CD14-positive monocyte (primary cell): ENCODE measurements at regions not wholly inside any gene's neighbourhood (a gene's known extent, or its start where the extent isn't known, plus 50 kb on each side); places are given as distances from the start of the nearest gene placed in this dataset.

Source experiments
- DNase-seq, 3 donors: peaks; one replicate each; pipeline ENCODE4 v3.0.0-alpha.2; 2011 to 2022
- H2AFZ ChIP-seq: 2 replicates; pipeline ENCODE4 v1.6.0; 2012; ENCODE audit warnings: mild to moderate bottlenecking, low read depth, low read length, inconsistent platforms; ENCODE audit not compliant: insufficient read depth, poor library complexity, severe bottlenecking
- H3K27ac ChIP-seq, 2 donors: 1 replicate in 1 of 2; 2 replicates in 1 of 2; pipeline ENCODE4 v1.5.1; 2012 to 2013; ENCODE audit warnings: low read length in 2 of 2, control low read depth in 1 of 2, inconsistent platforms in 1 of 2, low read depth in 1 of 2, mild to moderate bottlenecking in 1 of 2
- H3K27me3 ChIP-seq, 2 donors: one replicate each; pipeline versions ENCODE4 v1.6.0 to v1.6.1; 2011 to 2013; ENCODE audit warnings: low read length in 2 of 2; ENCODE audit not compliant: control insufficient read depth in 2 of 2, insufficient read depth in 2 of 2
- H3K36me3 ChIP-seq, 2 donors: replicated peaks in 1 of 2; 1 replicate in 1 of 2; 2 replicates in 1 of 2; pipeline versions ENCODE4 v1.5.1 to v1.6.1; 2012 to 2013; ENCODE audit warnings: low read length in 2 of 2, control low read depth in 1 of 2, inconsistent platforms in 1 of 2, mild to moderate bottlenecking in 1 of 2; ENCODE audit not compliant: insufficient read depth in 2 of 2, control insufficient read depth in 1 of 2
- H3K4me1 ChIP-seq, 2 donors: 1 replicate in 1 of 2; 2 replicates in 1 of 2; pipeline versions ENCODE4 v1.5.1 to v1.6.1; 2012 to 2013; ENCODE audit warnings: low read length in 2 of 2, control low read depth in 1 of 2, inconsistent platforms in 1 of 2, mild to moderate bottlenecking in 1 of 2, moderate library complexity in 1 of 2; ENCODE audit not compliant: insufficient read depth in 2 of 2, control insufficient read depth in 1 of 2
- H3K4me2 ChIP-seq: replicated peaks from 2 replicates; pipeline ENCODE3; 2012; ENCODE audit warnings: low read length, moderate library complexity, mild to moderate bottlenecking; ENCODE audit not compliant: poor library complexity, severe bottlenecking; ENCODE audit errors: extremely low read depth
- H3K4me3 ChIP-seq, 3 experiments: fragments of 200-600 bp in 1 of 3; sonication (generic) in 1 of 3; replicated peaks in 1 of 3; 1 replicate in 2 of 3; 2 replicates in 1 of 3; pipeline ENCODE4 v1.5.1; 2011 to 2013; ENCODE audit warnings: low read length in 3 of 3, mild to moderate bottlenecking in 3 of 3, control low read depth in 2 of 3, low read depth in 2 of 3, inconsistent platforms in 1 of 3, moderate library complexity in 1 of 3
- H3K79me2 ChIP-seq: 2 replicates; pipeline ENCODE4 v1.6.0; 2012; ENCODE audit warnings: mild to moderate bottlenecking, control low read depth, inconsistent platforms, low read length, moderate library complexity; ENCODE audit not compliant: insufficient read depth
- H3K9ac ChIP-seq: 2 replicates; pipeline ENCODE4 v1.6.0; 2017; ENCODE audit warnings: low read length, mild to moderate bottlenecking; ENCODE audit not compliant: insufficient read depth, poor library complexity, severe bottlenecking
- H3K9me3 ChIP-seq, 2 donors: replicated peaks in 1 of 2; 1 replicate in 1 of 2; 2 replicates in 1 of 2; pipeline versions ENCODE4 v1.5.1 to v1.6.1; 2012 to 2013; ENCODE audit warnings: low read length in 2 of 2, control low read depth in 1 of 2; ENCODE audit not compliant: control insufficient read depth in 1 of 2, insufficient read depth in 1 of 2
- H4K20me1 ChIP-seq: 2 replicates; pipeline ENCODE4 v1.6.0; 2012; ENCODE audit warnings: mild to moderate bottlenecking, low read length, control low read depth, moderate library complexity; ENCODE audit not compliant: insufficient read depth
- H3K27ac Mint-ChIP-seq, 7 donors: one replicate each; pipeline ENCODE4 v1.8.0; 2020; ENCODE audit warnings: mild to moderate bottlenecking in 7 of 7, mixed read lengths in 7 of 7, moderate library complexity in 6 of 7, inconsistent platforms in 2 of 7
- H3K27me3 Mint-ChIP-seq, 3 donors: one replicate each; pipeline ENCODE4 v1.8.0; 2021 to 2022; ENCODE audit warnings: low read depth in 3 of 3, mild to moderate bottlenecking in 3 of 3, mixed read lengths in 3 of 3, moderate library complexity in 3 of 3, inconsistent platforms in 1 of 3
- H3K36me3 Mint-ChIP-seq, 2 donors: one replicate each; pipeline ENCODE4 v1.8.0; 2020; ENCODE audit warnings: mixed read lengths in 2 of 2, inconsistent platforms in 1 of 2, mild to moderate bottlenecking in 1 of 2
- H3K4me1 Mint-ChIP-seq: one replicate; pipeline ENCODE4 v1.8.0; 2020; ENCODE audit warnings: mild to moderate bottlenecking, mixed read lengths
- H3K4me3 Mint-ChIP-seq, 2 donors: one replicate each; pipeline ENCODE4 v1.8.0; 2020; ENCODE audit warnings: mild to moderate bottlenecking in 2 of 2, mixed read lengths in 2 of 2, moderate library complexity in 1 of 2
- H3K9me3 Mint-ChIP-seq, 7 donors: one replicate each; pipeline ENCODE4 v1.8.0; 2020 to 2022; ENCODE audit warnings: mixed read lengths in 7 of 7, mild to moderate bottlenecking in 6 of 7, moderate library complexity in 6 of 7, inconsistent platforms in 2 of 7
- CTCF ChIP-seq: fragments of 200-600 bp; IDR thresholded peaks from one replicate; pipeline ENCODE4 v1.8.0; 2022; ENCODE audit warnings: antibody characterized with exemption, mild to moderate bottlenecking
- WGBS: methylation state at CpG from one replicate; pipeline ENCODE4 v1.1.5; 2013; ENCODE audit warnings: missing lambda C conversion rate; ENCODE audit not compliant: insufficient coverage; 5-methylcytosine and 5-hydroxymethylcytosine counted together
- intact Hi-C, 2 donors: fragments of 100-400 bp; cut with micrococcal nuclease; formaldehyde crosslinking; loops; one replicate each; pipeline versions ENCODE4 v1.15.0 to v1.15.1; 2023

GRCh38 chr7:51950813-51951212 lies 634.2 kb upstream of the COBL start:
- Histone ChIP-seq H3K4me1 (no peaks in the 10 kb centered on the region), H4K20me1 (no peaks in the 10 kb centered on the region), H3K27me3 (no peaks in the 10 kb centered on the region), H3K36me3 (no peaks in the 10 kb centered on the region), H3K27ac (no peak overlapping the region), H3K4me3 (no peak overlapping the region), H3K9ac (no peak overlapping the region), H2AFZ (no peak overlapping the region), H3K79me2 (no peaks in the 10 kb centered on the region), H3K9me3 (peaks cover 5 to 11% of the 10 kb centered on the region in 2 donors), H3K4me2 (no peak overlapping the region)
- H3K27ac Mint-ChIP-seq: no peak overlapping the region
- peaks cover 0 to 2% (median 1%) of the 10 kb centered on the region in 3 donors for H3K27me3 Mint-ChIP-seq
- H3K9me3 Mint-ChIP-seq: peaks cover 0 to 22% (median 5%) of the 10 kb centered on the region in 7 donors
- TF ChIP-seq CTCF: no peak
- H3K36me3 Mint-ChIP-seq: no peaks in the 10 kb centered on the region
- H3K4me1 Mint-ChIP-seq: no peaks in the 10 kb centered on the region
- 30% methylated on average over 2 of the region's 3 CpGs for WGBS
- no peak for DNase-seq
- intact Hi-C loops: no loop called here
- H3K4me3 Mint-ChIP-seq: no peak overlapping the region

GRCh38 chr7:51949726-51950644 lies 633.4 kb upstream of the COBL start:
- peaks cover 0 to 2% (median 1%) of the 10 kb centered on the region in 3 donors for H3K27me3 Mint-ChIP-seq
- no peaks in the 10 kb centered on the region for H3K79me2 ChIP-seq
- no peak overlapping the region for H3K27ac ChIP-seq
- H3K4me1 ChIP-seq: no peaks in the 10 kb centered on the region
- whole genome bisulfite sequencing: no CpG with 5 or more reads among the region's 9 CpGs
- H3K9ac ChIP-seq: no peak overlapping the region
- no peak overlapping the region for H3K4me3 Mint-ChIP-seq
- peaks cover 2 to 24% (median 7%) of the 10 kb centered on the region in 7 donors for H3K9me3 Mint-ChIP-seq
- H3K9me3 ChIP-seq: peaks cover 0 to 11% of the 10 kb centered on the region in 2 donors
- no peaks in the 10 kb centered on the region for H3K4me1 Mint-ChIP-seq
- H3K4me2 ChIP-seq: no peak overlapping the region
- H3K27me3 ChIP-seq: no peaks in the 10 kb centered on the region
- H2AFZ ChIP-seq: no peak overlapping the region
- no peaks in the 10 kb centered on the region for H3K36me3 Mint-ChIP-seq
- H3K4me3 ChIP-seq: no peak overlapping the region
- no peak for TF ChIP-seq CTCF
- DNase-seq: no peak
- H4K20me1 ChIP-seq: no peaks in the 10 kb centered on the region
- H3K27ac Mint-ChIP-seq: no peak overlapping the region
- intact Hi-C loops: no loop called here
- H3K36me3 ChIP-seq: no peaks in the 10 kb centered on the region
